ENCODE measurements at regions not wholly inside any gene's neighbourhood (a gene's known extent, or its start where the extent isn't known, plus 50 kb on each side); places are given as distances from the start of the nearest gene placed in this dataset.

GRCh38 chr1:94709891-94710581 is 110.1 kb upstream of the SLC44A3 start:
- TF ChIP-seq RARB (CRISPR knock-in tag; IDR thresholded peaks at IDR 0.05) (no peak), ZNF8 (CRISPR knock-in tag; IDR thresholded peaks at IDR 0.05) (no peak), BACH2 (CRISPR knock-in tag; IDR thresholded peaks at IDR 0.05; ENCODE audit: borderline replicate concordance) (no peak), ZFP30 (CRISPR knock-in tag; IDR thresholded peaks at IDR 0.05) (no peak)
- no peak for ATAC-seq

GRCh38 chr1:94708811-94709210 is 111.3 kb upstream of the SLC44A3 start:
- TF ChIP-seq PATZ1 (CRISPR knock-in tag; IDR thresholded peaks at IDR 0.05; ENCODE audit: borderline replicate concordance) (no peak), RARB (CRISPR knock-in tag; IDR thresholded peaks at IDR 0.05) (no peak), SNAI2 (CRISPR knock-in tag; IDR thresholded peaks at IDR 0.05) (no peak), ZC3H10 (CRISPR knock-in tag; IDR thresholded peaks at IDR 0.05) (no peak), ESRRG (CRISPR knock-in tag; IDR thresholded peaks at IDR 0.05) (no peak)
- ATAC-seq, result no peak

GRCh38 chr1:94708299-94708685 is 111.9 kb upstream of the SLC44A3 start:
- TF ChIP-seq CSRNP3 (CRISPR knock-in tag; IDR thresholded peaks at IDR 0.05), result no peak
- no peak for TF ChIP-seq GLIS3 (CRISPR knock-in tag; IDR thresholded peaks at IDR 0.05)
- no peak for TF ChIP-seq TOX (CRISPR knock-in tag; IDR thresholded peaks at IDR 0.05; ENCODE audit: borderline replicate concordance)
- TF ChIP-seq BACH2 (CRISPR knock-in tag; IDR thresholded peaks at IDR 0.05; ENCODE audit: borderline replicate concordance), result no peak
- no peak for TF ChIP-seq ZFP3 (CRISPR knock-in tag; IDR thresholded peaks at IDR 0.05)
- no peak for TF ChIP-seq POU6F1 (CRISPR knock-in tag; IDR thresholded peaks at IDR 0.05; ENCODE audit: borderline replicate concordance, low read depth)
- no peak for TF ChIP-seq ZNF70 (CRISPR knock-in tag; IDR thresholded peaks at IDR 0.05)
- TF ChIP-seq ZNF8 (CRISPR knock-in tag; IDR thresholded peaks at IDR 0.05), result no peak
- TF ChIP-seq CSDC2 (CRISPR knock-in tag; IDR thresholded peaks at IDR 0.05), result no peak
- no peak for TF ChIP-seq ARNTL (CRISPR knock-in tag; IDR thresholded peaks at IDR 0.05; ENCODE audit: borderline replicate concordance, low read depth)
- TF ChIP-seq ESRRG (CRISPR knock-in tag; IDR thresholded peaks at IDR 0.05), result no peak
- TF ChIP-seq ZC3H10 (CRISPR knock-in tag; IDR thresholded peaks at IDR 0.05), result no peak
- TF ChIP-seq SNAI2 (CRISPR knock-in tag; IDR thresholded peaks at IDR 0.05), result no peak
- no peak for TF ChIP-seq CREB5 (CRISPR knock-in tag; IDR thresholded peaks at IDR 0.05; ENCODE audit: low read depth)
- TF ChIP-seq ZNF565 (CRISPR knock-in tag; conservative IDR thresholded peaks at IDR 0.05; ENCODE audit: low read depth), result no peak
- TF ChIP-seq PATZ1 (CRISPR knock-in tag; IDR thresholded peaks at IDR 0.05; ENCODE audit: borderline replicate concordance), result no peak
- TF ChIP-seq RARB (CRISPR knock-in tag; IDR thresholded peaks at IDR 0.05), result no peak
- no peak for TF ChIP-seq OSR1 (CRISPR knock-in tag; IDR thresholded peaks at IDR 0.05)
- TF ChIP-seq TCF4 (CRISPR knock-in tag; IDR thresholded peaks at IDR 0.05; ENCODE audit: borderline replicate concordance), result no peak
- ATAC-seq, result no peak
